H9 (cell line): ENCODE measurements at regions not wholly inside any gene's neighbourhood (a gene's known extent, or its start where the extent isn't known, plus 50 kb on each side); places are given as distances from the start of the nearest gene placed in this dataset.

Source experiments
- DNase-seq: peaks from one replicate; pipeline ENCODE4 v3.0.0-alpha.2; 2017
- H2AFZ ChIP-seq: one replicate; pipeline ENCODE4 v1.6.1; 2013; ENCODE audit warnings: mild to moderate bottlenecking, low read length, control low read depth, moderate library complexity
- H2AK5ac ChIP-seq: 2 replicates; pipeline ENCODE4 v1.6.1; 2013; ENCODE audit warnings: low read length, control low read depth, mixed read lengths; ENCODE audit not compliant: insufficient read length
- H2BK120ac ChIP-seq: one replicate; pipeline ENCODE4 v1.6.1; 2013; ENCODE audit warnings: low read depth, mild to moderate bottlenecking, low read length, control low read depth, inconsistent platforms; ENCODE audit not compliant: poor library complexity, severe bottlenecking
- H2BK12ac ChIP-seq: 2 replicates; pipeline ENCODE4 v1.6.1; 2013; ENCODE audit warnings: low read length, control low read depth, mixed read lengths, low read depth; ENCODE audit not compliant: insufficient read length
- H2BK15ac ChIP-seq: 2 replicates; pipeline ENCODE4 v1.6.1; 2013; ENCODE audit warnings: low read depth, low read length, control low read depth
- H2BK20ac ChIP-seq: one replicate; pipeline ENCODE4 v1.6.1; 2013; ENCODE audit warnings: low read depth, mild to moderate bottlenecking, low read length, control low read depth, inconsistent platforms; ENCODE audit not compliant: poor library complexity, severe bottlenecking
- H2BK5ac ChIP-seq: 2 replicates; pipeline ENCODE4 v1.6.1; 2013; ENCODE audit warnings: low read length, control low read depth, mixed read lengths; ENCODE audit not compliant: insufficient read length
- H3K14ac ChIP-seq: 2 replicates; pipeline ENCODE4 v1.6.1; 2013; ENCODE audit warnings: low read length, control low read depth; ENCODE audit not compliant: insufficient read depth
- H3K18ac ChIP-seq: 2 replicates; pipeline ENCODE4 v1.6.1; 2013; ENCODE audit warnings: low read depth, mild to moderate bottlenecking, mixed read lengths, low read length, control low read depth; ENCODE audit not compliant: insufficient read length
- H3K23ac ChIP-seq: 2 replicates; pipeline ENCODE4 v1.6.1; 2013; ENCODE audit warnings: low read length, control low read depth, mixed read lengths, low read depth; ENCODE audit not compliant: insufficient read length
- H3K23me2 ChIP-seq: 2 replicates; pipeline ENCODE4 v1.6.1; 2013; ENCODE audit warnings: low read depth, mild to moderate bottlenecking, mixed read lengths, low read length, control low read depth; ENCODE audit not compliant: insufficient read length, poor library complexity, severe bottlenecking
- H3K27ac ChIP-seq: 2 replicates; pipeline ENCODE4 v1.5.1; 2013; ENCODE audit warnings: low read length, control low read depth, mixed read lengths, low read depth; ENCODE audit not compliant: insufficient read length
- H3K27me3 ChIP-seq: 2 replicates; pipeline ENCODE4 v1.6.1; 2013; ENCODE audit warnings: low read length, control low read depth, inconsistent platforms; ENCODE audit not compliant: insufficient read depth
- H3K4ac ChIP-seq: 2 replicates; pipeline ENCODE4 v1.6.1; 2013; ENCODE audit warnings: low read depth, mild to moderate bottlenecking, control low read depth, inconsistent platforms, low read length, moderate library complexity
- H3K4me1 ChIP-seq: 2 replicates; pipeline ENCODE4 v1.6.1; 2013; ENCODE audit warnings: low read length, control low read depth, inconsistent platforms; ENCODE audit not compliant: insufficient read depth
- H3K4me2 ChIP-seq: 2 replicates; pipeline ENCODE4 v1.6.1; 2013; ENCODE audit warnings: low read length, control low read depth, mixed read lengths; ENCODE audit not compliant: insufficient read length, insufficient read depth
- H3K56ac ChIP-seq: 2 replicates; pipeline ENCODE4 v1.6.1; 2013; ENCODE audit warnings: low read depth, mild to moderate bottlenecking, mixed read lengths, low read length, control low read depth; ENCODE audit not compliant: insufficient read length
- H3K79me1 ChIP-seq: 2 replicates; pipeline ENCODE4 v1.6.1; 2013; ENCODE audit warnings: low read depth, mild to moderate bottlenecking, moderate library complexity, low read length, control low read depth, inconsistent platforms; ENCODE audit not compliant: insufficient read depth, poor library complexity, severe bottlenecking
- H3K79me2 ChIP-seq: 2 replicates; pipeline ENCODE4 v1.6.1; 2013; ENCODE audit warnings: low read length, control low read depth, inconsistent platforms; ENCODE audit not compliant: insufficient read depth
- H3K9ac ChIP-seq: 2 replicates; pipeline ENCODE4 v1.6.1; 2013; ENCODE audit warnings: low read length, control low read depth, mixed read lengths; ENCODE audit not compliant: insufficient read length; ENCODE audit errors: extremely low read depth
- H3K9me3 ChIP-seq: one replicate; pipeline ENCODE4 v1.6.1; 2013; ENCODE audit warnings: low read depth, low read length, inconsistent platforms; ENCODE audit not compliant: control insufficient read depth
- H3T11ph ChIP-seq: one replicate; pipeline ENCODE4 v1.6.1; 2013; ENCODE audit warnings: mild to moderate bottlenecking, low read length, control low read depth, inconsistent platforms
- H4K20me1 ChIP-seq: one replicate; pipeline ENCODE4 v1.6.1; 2013; ENCODE audit not compliant: control insufficient read depth, insufficient read length, insufficient read depth
- H4K5ac ChIP-seq: 2 replicates; pipeline ENCODE4 v1.6.1; 2013; ENCODE audit warnings: low read depth, mild to moderate bottlenecking, mixed read lengths, low read length, control low read depth; ENCODE audit not compliant: insufficient read length
- H4K8ac ChIP-seq: replicated peaks from 2 replicates; pipeline ENCODE4 v1.6.1; 2013; ENCODE audit warnings: low read length, control low read depth, mixed read lengths, low read depth; ENCODE audit not compliant: insufficient read length
- H4K91ac ChIP-seq: 2 replicates; pipeline ENCODE4 v1.6.1; 2013; ENCODE audit warnings: low read depth, mild to moderate bottlenecking, moderate library complexity, mixed read lengths, low read length, control low read depth; ENCODE audit not compliant: insufficient read length
- H3K27ac Mint-ChIP-seq, 3 experiments: 2 replicates in 2 of 3; 3 replicates in 1 of 3; pipeline ENCODE4 v1.8.0; 2020 to 2021; ENCODE audit warnings: mixed read lengths in 3 of 3, mild to moderate bottlenecking in 1 of 3, moderate library complexity in 1 of 3
- H3K27me3 Mint-ChIP-seq: 2 replicates; pipeline ENCODE4 v1.8.0; 2021; ENCODE audit warnings: low read depth, mild to moderate bottlenecking, moderate library complexity, mixed read lengths
- H3K36me3 Mint-ChIP-seq, 3 experiments: 2 replicates in 2 of 3; 3 replicates in 1 of 3; pipeline ENCODE4 v1.8.0; 2020 to 2021; ENCODE audit warnings: low read depth in 3 of 3, mixed read lengths in 3 of 3; ENCODE audit not compliant: insufficient read depth in 1 of 3
- H3K4me1 Mint-ChIP-seq, 2 experiments: 2 replicates each; pipeline ENCODE4 v1.8.0; 2020; ENCODE audit warnings: mixed read lengths in 2 of 2
- H3K4me3 Mint-ChIP-seq, 2 experiments: 2 replicates in 1 of 2; 3 replicates in 1 of 2; pipeline ENCODE4 v1.8.0; 2020 to 2021; ENCODE audit warnings: mild to moderate bottlenecking in 2 of 2, mixed read lengths in 2 of 2, moderate library complexity in 1 of 2
- H3K9me3 Mint-ChIP-seq, 2 experiments: 2 replicates in 1 of 2; 3 replicates in 1 of 2; pipeline ENCODE4 v1.8.0; 2020; ENCODE audit warnings: mild to moderate bottlenecking in 2 of 2, mixed read lengths in 2 of 2, moderate library complexity in 1 of 2
- CTCF ChIP-seq: fragments of 200-600 bp; sonication (generic); conservative IDR thresholded peaks from 3 replicates; pipeline ENCODE4 v1.8.0; 2021; ENCODE audit warnings: antibody characterized with exemption, mild to moderate bottlenecking
- WGBS: extraction: QIAGEN DNeasy Blood & Tissue Kit; methylation state at CpG from one replicate; pipeline ENCODE4 v1.1.7; 2013; ENCODE audit warnings: missing lambda C conversion rate, low lambda C conversion rate, mixed read lengths; ENCODE audit not compliant: insufficient read length; ENCODE audit errors: extremely low coverage; 5-methylcytosine and 5-hydroxymethylcytosine counted together

DNA sequence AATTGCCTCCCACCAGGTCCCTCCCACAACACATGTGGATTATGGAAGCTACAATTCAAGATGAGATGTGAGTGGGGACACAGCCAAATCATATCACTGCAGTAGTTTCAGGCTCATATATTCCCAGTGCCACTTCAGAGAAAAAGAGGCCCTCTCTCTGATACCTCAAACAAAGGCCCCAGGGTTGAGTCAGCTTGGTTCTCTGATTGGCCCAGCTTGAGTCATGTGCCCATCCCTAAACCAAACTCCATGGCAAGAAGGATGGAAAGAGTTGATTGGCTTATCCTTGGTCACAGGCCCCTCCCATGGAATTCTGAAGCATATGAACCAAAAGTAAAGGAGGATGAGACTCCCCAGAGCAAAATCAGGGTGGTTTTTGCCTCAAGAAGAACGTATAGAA is 75.9 kb upstream of the IRX6 start:
- TF ChIP-seq CTCF: no peak
- Histone ChIP-seq H3K4me2 (no peak overlapping the region), H2AFZ (no peak overlapping the region), H3K14ac (no peak overlapping the region), H2BK15ac (no peak overlapping the region), H2BK20ac (no peak overlapping the region), H3K23ac (no peak overlapping the region), H3K23me2 (no peaks in the 10 kb centered on the region), H3K27ac (no peak overlapping the region), H2AK5ac (no peak overlapping the region), H3K27me3 (no peaks in the 10 kb centered on the region), H4K8ac (no peak overlapping the region), H4K91ac (no peak overlapping the region), H3K4ac (no peak overlapping the region), H2BK120ac (no peak overlapping the region), H3K79me1 (no peaks in the 10 kb centered on the region), H3K9ac (no peak overlapping the region), H4K20me1 (no peaks in the 10 kb centered on the region), H2BK12ac (no peak overlapping the region), H3K18ac (no peak overlapping the region), H2BK5ac (no peak overlapping the region), H3K4me1 (peaks cover 4% of the 10 kb centered on the region; the same call in 1 of the 2 replicates), H3T11ph (no peak overlapping the region), H3K79me2 (no peaks in the 10 kb centered on the region), H3K56ac (no peak overlapping the region), H3K9me3 (no peaks in the 10 kb centered on the region), H4K5ac (no peak overlapping the region)
- peaks cover 2% of the 10 kb centered on the region for H3K27me3 Mint-ChIP-seq
- DNase-seq: no peak
- H3K4me1 Mint-ChIP-seq: peaks cover 10 to 20% of the 10 kb centered on the region in 2 experiments
- H3K4me3 Mint-ChIP-seq: no peak overlapping the region
- no peak overlapping the region for H3K27ac Mint-ChIP-seq
- no CpG with 5 or more reads among the region's 1 CpG for WGBS
- H3K9me3 Mint-ChIP-seq: no peaks in the 10 kb centered on the region
- peaks cover 0 to 1% (median 0%) of the 10 kb centered on the region in 3 experiments; a peak in 1 of 7 replicates for H3K36me3 Mint-ChIP-seq
